Tibial artery (tissue), 4 donors: ENCODE measurements at regions not wholly inside any gene's neighbourhood (a gene's known extent, or its start where the extent isn't known, plus 50 kb on each side); places are given as distances from the start of the nearest gene placed in this dataset.
A peak's percentile ranks its signal among the peaks of the same experiment; 100 is the strongest.
"Not testable (repeated sequence)": the region's sequence is repeated elsewhere in the genome, so short reads cannot be mapped to it uniquely, and the experiment has no call there.

Source experiments
- DNase-seq, 2 donors: peaks; one replicate each; pipeline ENCODE4 v3.0.0-alpha.2; 2019
- H3K27ac ChIP-seq, 2 donors: fragments of 200-600 bp; sonication (generic) in 1 of 2; 1 replicate in 1 of 2; 2 replicates in 1 of 2; pipeline ENCODE4 v1.5.1; 2018 to 2019; ENCODE audit warnings: mild to moderate bottlenecking in 1 of 2
- H3K27me3 ChIP-seq, 2 donors: fragments of 200-600 bp; sonication (generic) in 1 of 2; one replicate each; pipeline versions ENCODE4 v1.5.1 to v1.6.0; 2016 to 2019
- H3K36me3 ChIP-seq, 3 donors: fragments of 200-600 bp; sonication (generic) in 2 of 3; one replicate each; pipeline ENCODE4 v1.5.1; 2016 to 2019; ENCODE audit warnings: mild to moderate bottlenecking in 2 of 3
- H3K4me1 ChIP-seq, 4 donors: fragments of 200-600 bp; sonication (generic) in 2 of 4; 1 replicate in 3 of 4; 2 replicates in 1 of 4; pipeline ENCODE4 v1.5.1; 2016 to 2019
- H3K4me3 ChIP-seq, 2 donors: fragments of 200-600 bp; sonication (generic) in 1 of 2; 1 replicate in 1 of 2; 2 replicates in 1 of 2; pipeline ENCODE4 v1.5.1; 2018 to 2019; ENCODE audit warnings: mild to moderate bottlenecking in 2 of 2
- H3K9me3 ChIP-seq, 3 donors: fragments of 200-600 bp; sonication (generic) in 1 of 3; one replicate each; pipeline ENCODE4 v1.5.1; 2016 to 2019
- intact Hi-C: fragments of 100-400 bp; cut with DNase I; formaldehyde crosslinking; loops from one replicate; pipeline ENCODE4 v1.15.0; 2023; ENCODE audit warnings: low total_unique reads
- TF ChIP-seq, protein P1 (sequence below), 2 experiments: fragments of 200-600 bp in 1 of 2; fragments of 450-650 bp in 1 of 2; IDR thresholded peaks; one replicate each; pipeline ENCODE4 v1.5.1; 2017 to 2019; ENCODE audit warnings: antibody characterized with exemption in 2 of 2, mild to moderate bottlenecking in 1 of 2, moderate library complexity in 1 of 2

- intact Hi-C loops, result loop anchor here (10.0 kb wide), 4 partner anchors 86 to 376 kb away; partner anchors contain the start of gene ADRB2
Observed at GRCh38 chr5:148739023-148739422, 84.7 kb upstream of the HTR4 start.

GRCh38 chr5:148739524-148739923 lies 85.2 kb upstream of the HTR4 start:
- peak overlapping the region; percentile 15 to 29 for H3K27ac ChIP-seq
- H3K9me3 ChIP-seq, result no peaks in the 10 kb centered on the region
- no peaks in the 10 kb centered on the region for H3K36me3 ChIP-seq
- peaks cover 0 to 47% (median 20%) of the 10 kb centered on the region in 4 donors for H3K4me1 ChIP-seq
- TF ChIP-seq, protein P1, sequence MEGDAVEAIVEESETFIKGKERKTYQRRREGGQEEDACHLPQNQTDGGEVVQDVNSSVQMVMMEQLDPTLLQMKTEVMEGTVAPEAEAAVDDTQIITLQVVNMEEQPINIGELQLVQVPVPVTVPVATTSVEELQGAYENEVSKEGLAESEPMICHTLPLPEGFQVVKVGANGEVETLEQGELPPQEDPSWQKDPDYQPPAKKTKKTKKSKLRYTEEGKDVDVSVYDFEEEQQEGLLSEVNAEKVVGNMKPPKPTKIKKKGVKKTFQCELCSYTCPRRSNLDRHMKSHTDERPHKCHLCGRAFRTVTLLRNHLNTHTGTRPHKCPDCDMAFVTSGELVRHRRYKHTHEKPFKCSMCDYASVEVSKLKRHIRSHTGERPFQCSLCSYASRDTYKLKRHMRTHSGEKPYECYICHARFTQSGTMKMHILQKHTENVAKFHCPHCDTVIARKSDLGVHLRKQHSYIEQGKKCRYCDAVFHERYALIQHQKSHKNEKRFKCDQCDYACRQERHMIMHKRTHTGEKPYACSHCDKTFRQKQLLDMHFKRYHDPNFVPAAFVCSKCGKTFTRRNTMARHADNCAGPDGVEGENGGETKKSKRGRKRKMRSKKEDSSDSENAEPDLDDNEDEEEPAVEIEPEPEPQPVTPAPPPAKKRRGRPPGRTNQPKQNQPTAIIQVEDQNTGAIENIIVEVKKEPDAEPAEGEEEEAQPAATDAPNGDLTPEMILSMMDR (IDR thresholded peaks at IDR 0.05), result no peak
- no peaks in the 10 kb centered on the region for H3K27me3 ChIP-seq
- intact Hi-C loops, result loop anchor here (10.0 kb wide), 4 partner anchors 85 to 375 kb away; partner anchors contain the start of gene ADRB2
- no peak for DNase-seq
- no peak overlapping the region for H3K4me3 ChIP-seq

More at GRCh38 chr5:148739023-148739422, 84.7 kb upstream of the HTR4 start:
- H3K4me1 ChIP-seq, result peaks cover 0 to 47% (median 20%) of the 10 kb centered on the region in 4 donors
- no peaks in the 10 kb centered on the region for H3K36me3 ChIP-seq
- no peak for DNase-seq
- no peaks in the 10 kb centered on the region for H3K27me3 ChIP-seq
- TF ChIP-seq, protein P1 (IDR thresholded peaks at IDR 0.05), result no peak
- H3K27ac ChIP-seq, result peak overlapping the region in 1 of 2 donors; percentile 15
- H3K4me3 ChIP-seq, result no peak overlapping the region
- no peaks in the 10 kb centered on the region for H3K9me3 ChIP-seq

- no peak overlapping the region for H3K4me3 ChIP-seq
- intact Hi-C loops, result no loop called here
- no peaks in the 10 kb centered on the region for H3K9me3 ChIP-seq
- H3K4me1 ChIP-seq, result peaks cover 0 to 47% (median 20%) of the 10 kb centered on the region in 4 donors
- H3K27ac ChIP-seq, result peak overlapping the region; percentile 15 to 29
- no peaks in the 10 kb centered on the region for H3K36me3 ChIP-seq
- no peak for DNase-seq
- TF ChIP-seq, protein P1 (IDR thresholded peaks at IDR 0.05), result no peak
- H3K27me3 ChIP-seq, result no peaks in the 10 kb centered on the region
Observed at GRCh38 chr5:148740079-148740858, 85.9 kb upstream of the HTR4 start.

- DNase-seq, result no peak
- TF ChIP-seq, protein P1 (IDR thresholded peaks at IDR 0.05), result peak; percentile 66 to 72
- Histone ChIP-seq H3K27ac (no peak overlapping the region), H3K27me3 (no peaks in the 10 kb centered on the region), H3K9me3 (no peaks in the 10 kb centered on the region), H3K36me3 (no peaks in the 10 kb centered on the region), H3K4me3 (no peak overlapping the region), H3K4me1 (peaks cover 0 to 43% (median 19%) of the 10 kb centered on the region in 4 donors)
- intact Hi-C loops, result no loop called here
Observed at GRCh38 chr5:148740966-148741742, 85.3 kb upstream of the ADRB2 start.

DNA sequence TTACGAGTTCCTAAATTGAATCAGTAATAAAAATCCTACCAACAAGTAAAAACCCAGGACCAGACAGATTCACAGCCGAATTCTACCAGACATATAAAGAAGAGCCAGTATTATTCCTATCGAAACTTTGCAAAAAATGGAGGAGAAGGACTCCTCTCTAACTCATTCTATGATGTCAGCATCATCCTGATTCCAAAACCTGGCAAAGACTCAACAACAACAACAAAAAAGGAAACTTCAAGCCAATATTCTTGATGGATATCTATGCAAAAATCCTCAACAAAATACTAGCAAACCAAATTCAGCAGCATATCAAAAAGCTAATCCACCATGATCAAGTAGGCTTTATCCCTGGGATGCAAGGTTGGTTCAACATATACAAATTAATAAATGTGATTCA lies 84.6 kb upstream of the ADRB2 start:
- DNase-seq, H3K27ac ChIP-seq, intact Hi-C loops, H3K9me3 ChIP-seq, H3K4me3 ChIP-seq, H3K27me3 ChIP-seq, H3K36me3 ChIP-seq: not testable (repeated sequence)
- H3K4me1 ChIP-seq, result peaks cover 0 to 42% (median 15%) of the 10 kb centered on the region in 4 donors

DNA sequence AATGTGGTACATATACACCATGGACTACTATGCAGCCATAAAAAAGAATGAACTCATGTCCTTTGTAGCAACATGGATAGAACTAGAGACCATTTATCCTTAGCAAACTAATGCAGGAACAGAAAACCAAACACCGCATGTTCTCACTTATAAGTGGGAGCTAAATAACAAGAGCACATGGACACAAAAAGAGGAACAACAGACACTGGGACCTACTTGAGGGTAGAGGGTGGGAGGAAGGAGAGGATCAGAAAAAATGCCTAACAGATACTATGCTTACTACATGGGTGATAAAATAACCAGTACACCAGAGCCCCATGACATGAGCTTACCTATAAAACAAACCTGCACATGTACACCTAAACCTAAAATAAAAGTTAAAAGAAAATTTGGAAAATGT lies 82.0 kb upstream of the ADRB2 start:
- H3K4me1 ChIP-seq, result peaks cover 0 to 31% (median 9%) of the 10 kb centered on the region in 4 donors
- H3K36me3 ChIP-seq, H3K27ac ChIP-seq, H3K9me3 ChIP-seq, intact Hi-C loops, H3K27me3 ChIP-seq, H3K4me3 ChIP-seq, DNase-seq: not testable (repeated sequence)
